ENCODE measurements at regions not wholly inside any gene's neighbourhood (a gene's known extent, or its start where the extent isn't known, plus 50 kb on each side); places are given as distances from the start of the nearest gene placed in this dataset.

GRCh38 chr2:2687745-2688144 is 356.7 kb upstream of the MYT1L start:
- intact Hi-C loops (cut with DNase I, micrococcal nuclease) = no loop called here
- no peak for TF ChIP-seq CTCF (IDR thresholded peaks at IDR 0.05)
- no peak for DNase-seq
- no peaks in the 10 kb centered on the region for H3K4me1 ChIP-seq (ENCODE audit: low read depth)
- ATAC-seq = no peak
- H3K36me3 ChIP-seq (ENCODE audit: low read depth) = no peaks in the 10 kb centered on the region
- no peak overlapping the region for H3K4me3 ChIP-seq
- no peaks in the 10 kb centered on the region for H3K9me3 ChIP-seq

- H3K4me1 ChIP-seq (ENCODE audit: low read depth) = no peaks in the 10 kb centered on the region
- TF ChIP-seq CTCF (IDR thresholded peaks at IDR 0.05) = no peak
- no peak overlapping the region for H3K4me3 ChIP-seq
- no peaks in the 10 kb centered on the region for H3K9me3 ChIP-seq
- ATAC-seq = no peak
- H3K36me3 ChIP-seq (ENCODE audit: low read depth) = no peaks in the 10 kb centered on the region
- no peak for DNase-seq
- intact Hi-C loops (cut with DNase I, micrococcal nuclease) = no loop called here
These were observed 355.1 kb upstream of the MYT1L start for GRCh38 chr2:2686222-2686621.

GRCh38 chr2:2683606-2684224 is 352.6 kb upstream of the MYT1L start:
- no peaks in the 10 kb centered on the region for H3K4me1 ChIP-seq (ENCODE audit: low read depth)
- intact Hi-C loops (cut with DNase I, micrococcal nuclease) = no loop called here
- no peak overlapping the region for H3K4me3 ChIP-seq
- DNase-seq (no peak), ATAC-seq (no peak)
- TF ChIP-seq CTCF (IDR thresholded peaks at IDR 0.05) = no peak
- H3K36me3 ChIP-seq (ENCODE audit: low read depth) = no peaks in the 10 kb centered on the region
- no peaks in the 10 kb centered on the region for H3K9me3 ChIP-seq

- H3K9me3 ChIP-seq = no peaks in the 10 kb centered on the region
- intact Hi-C loops (cut with DNase I, micrococcal nuclease) = no loop called here
- TF ChIP-seq CTCF (IDR thresholded peaks at IDR 0.05) = no peak
- no peak overlapping the region for H3K4me3 ChIP-seq
- DNase-seq = no peak
- no peaks in the 10 kb centered on the region for H3K4me1 ChIP-seq (ENCODE audit: low read depth)
- no peaks in the 10 kb centered on the region for H3K36me3 ChIP-seq (ENCODE audit: low read depth)
- ATAC-seq = no peak
These were observed 351.7 kb upstream of the MYT1L start for GRCh38 chr2:2682700-2683342.

GRCh38 chr2:2681711-2682251 is 350.7 kb upstream of the MYT1L start:
- no peak for DNase-seq
- no peak for TF ChIP-seq CTCF (IDR thresholded peaks at IDR 0.05)
- no peak overlapping the region for H3K4me3 ChIP-seq
- H3K36me3 ChIP-seq (ENCODE audit: low read depth) = no peaks in the 10 kb centered on the region
- no peaks in the 10 kb centered on the region for H3K4me1 ChIP-seq (ENCODE audit: low read depth)
- ATAC-seq = no peak
- intact Hi-C loops (cut with DNase I, micrococcal nuclease) = no loop called here
- no peaks in the 10 kb centered on the region for H3K9me3 ChIP-seq

All from mucosa of descending colon (tissue), 3 donors.